ENCODE measurements at regions not wholly inside any gene's neighbourhood (a gene's known extent, or its start where the extent isn't known, plus 50 kb on each side); places are given as distances from the start of the nearest gene placed in this dataset.
A peak's percentile ranks its signal among the peaks of the same experiment; 100 is the strongest.

GRCh38 chr12:3431686-3432085 is 59.3 kb upstream of the PRMT8 start:
- Histone ChIP-seq H3K27ac (ENCODE audit: low read depth) (peak overlapping the region; percentile 91; the same call in 1 of the 2 replicates), H3K79me2 (replicated peaks; ENCODE audit: insufficient read depth) (no peaks in the 10 kb centered on the region), H3K4me2 (peak overlapping the region; percentile 55; the same call in 1 of the 2 replicates), H3K4me3 (no peak overlapping the region), H4K20me1 (replicated peaks; ENCODE audit: insufficient read depth) (no peaks in the 10 kb centered on the region), H2AFZ (peak overlapping the region; percentile 85; the same call in 1 of the 2 replicates), H3K9me2 (ENCODE audit: insufficient read depth) (no peaks in the 10 kb centered on the region), H3F3A (replicated peaks; ENCODE audit: low read depth) (no peaks in the 10 kb centered on the region; the same call in 1 of the 2 replicates), H3K36me3 (ENCODE audit: insufficient read depth) (no peaks in the 10 kb centered on the region), H3K27me3 (ENCODE audit: insufficient read depth) (no peaks in the 10 kb centered on the region), H3K4me1 (ENCODE audit: insufficient read depth) (peaks cover 21% of the 10 kb centered on the region)
- DNase-seq (ENCODE audit: low spot score) (no peak), ATAC-seq (no peak)
- Mint-ChIP-seq H3K4me1 (peaks cover 44% of the 10 kb centered on the region), H3K27me3 (ENCODE audit: insufficient read depth, low read depth, poor library complexity) (peaks cover 29% of the 10 kb centered on the region), H3K27ac (peak overlapping the region; percentile 58), H3K9me3 (peaks cover 23% of the 10 kb centered on the region), H3K36me3 (ENCODE audit: low read depth) (peaks cover 21% of the 10 kb centered on the region), H3K4me3 (no peak overlapping the region; the same call in 2 of the 3 replicates)
- no peak for TF ChIP-seq CREB1 (CRISPR knock-in tag; IDR thresholded peaks at IDR 0.05; ENCODE audit: low read depth)
- no peak for TF ChIP-seq CTCF (conservative IDR thresholded peaks at IDR 0.05; ENCODE audit: low read depth in 2 of 2)
- no peak for TF ChIP-seq ZNF114 (CRISPR knock-in tag; IDR thresholded peaks at IDR 0.05)
- TF ChIP-seq STAT1 (IDR thresholded peaks at IDR 0.05; ENCODE audit: unreplicated experiment): no peak
- TF ChIP-seq ZNF462 (CRISPR knock-in tag; IDR thresholded peaks at IDR 0.05): no peak
- TF ChIP-seq JUNB (IDR thresholded peaks at IDR 0.05; ENCODE audit: unreplicated experiment): no peak
- TF ChIP-seq POLR2AphosphoS5 (IDR thresholded peaks at IDR 0.05; ENCODE audit: low read depth): no peak
- TF ChIP-seq EZH2 (IDR thresholded peaks at IDR 0.05; ENCODE audit: low read depth, unreplicated experiment): no peak
- no peak for TF ChIP-seq ETS1 (IDR thresholded peaks at IDR 0.05)
- no peak for TF ChIP-seq REST (IDR thresholded peaks at IDR 0.05; ENCODE audit: unreplicated experiment)
- TF ChIP-seq NANOG (IDR thresholded peaks at IDR 0.05; ENCODE audit: borderline replicate concordance): no peak
- TF ChIP-seq ZNF331 (CRISPR knock-in tag; IDR thresholded peaks at IDR 0.05; ENCODE audit: low read depth): no peak
- TF ChIP-seq EZH2phosphoT487 (IDR thresholded peaks at IDR 0.05; ENCODE audit: unreplicated experiment): no peak

Measured in GM23338 (cell line).